ENCODE measurements at regions not wholly inside any gene's neighbourhood (a gene's known extent, or its start where the extent isn't known, plus 50 kb on each side); places are given as distances from the start of the nearest gene placed in this dataset.

GRCh38 chr4:165799384-165799815 lies 73.6 kb upstream of the TLL1 start:
- Histone ChIP-seq H4K20me1 (ENCODE audit: insufficient read depth, low read length, poor library complexity, severe bottlenecking) (no peaks in the 10 kb centered on the region), H3K27me3 (ENCODE audit: insufficient read depth, low read length, poor library complexity, severe bottlenecking) (no peaks in the 10 kb centered on the region), H3K4me3 (ENCODE audit: low read length, poor library complexity, severe bottlenecking) (no peak overlapping the region), H2AFZ (ENCODE audit: low read length) (no peak overlapping the region), H3K4me1 (ENCODE audit: insufficient read depth, low read length, poor library complexity, severe bottlenecking) (no peaks in the 10 kb centered on the region), H3F3A (ENCODE audit: low read depth) (no peaks in the 10 kb centered on the region), H3K9me2 (replicated peaks; ENCODE audit: low read depth, low read length) (no peaks in the 10 kb centered on the region), H3K4me2 (ENCODE audit: low read depth, low read length, poor library complexity, severe bottlenecking) (no peak overlapping the region), H3K9me3 (ENCODE audit: insufficient read depth, low read depth, low read length) (no peaks in the 10 kb centered on the region), H3K36me3 (ENCODE audit: insufficient read depth, low read length) (no peaks in the 10 kb centered on the region), H3K9ac (ENCODE audit: low read depth, low read length, poor library complexity, severe bottlenecking) (no peak overlapping the region), H3K79me2 (ENCODE audit: insufficient read depth, low read length) (no peaks in the 10 kb centered on the region)
- TF ChIP-seq CTCF (conservative IDR thresholded peaks at IDR 0.05; ENCODE audit: low read length) (no peak), EZH2phosphoT487 (IDR thresholded peaks at IDR 0.05; ENCODE audit: borderline replicate concordance) (no peak)

GRCh38 chr4:165802452-165802851 lies 70.6 kb upstream of the TLL1 start:
- H3K4me3 ChIP-seq (ENCODE audit: low read length, poor library complexity, severe bottlenecking) = no peak overlapping the region
- H3K27me3 ChIP-seq (ENCODE audit: insufficient read depth, low read length, poor library complexity, severe bottlenecking) = no peaks in the 10 kb centered on the region
- H3K79me2 ChIP-seq (ENCODE audit: insufficient read depth, low read length) = no peaks in the 10 kb centered on the region
- H3K9me3 ChIP-seq (ENCODE audit: insufficient read depth, low read depth, low read length) = no peaks in the 10 kb centered on the region
- no peaks in the 10 kb centered on the region for H3K9me2 ChIP-seq (replicated peaks; ENCODE audit: low read depth, low read length)
- H3K4me2 ChIP-seq (ENCODE audit: low read depth, low read length, poor library complexity, severe bottlenecking) = no peak overlapping the region
- TF ChIP-seq EZH2phosphoT487 (IDR thresholded peaks at IDR 0.05; ENCODE audit: borderline replicate concordance) (no peak), CTCF (conservative IDR thresholded peaks at IDR 0.05; ENCODE audit: low read length) (no peak)
- no peak overlapping the region for H3K9ac ChIP-seq (ENCODE audit: low read depth, low read length, poor library complexity, severe bottlenecking)
- no peaks in the 10 kb centered on the region for H3F3A ChIP-seq (ENCODE audit: low read depth)
- H3K4me1 ChIP-seq (ENCODE audit: insufficient read depth, low read length, poor library complexity, severe bottlenecking) = no peaks in the 10 kb centered on the region
- no peaks in the 10 kb centered on the region for H4K20me1 ChIP-seq (ENCODE audit: insufficient read depth, low read length, poor library complexity, severe bottlenecking)
- H3K36me3 ChIP-seq (ENCODE audit: insufficient read depth, low read length) = no peaks in the 10 kb centered on the region
- H2AFZ ChIP-seq (ENCODE audit: low read length) = no peak overlapping the region

- Histone ChIP-seq H3K4me1 (ENCODE audit: insufficient read depth, low read length, poor library complexity, severe bottlenecking) (no peaks in the 10 kb centered on the region), H3K79me2 (ENCODE audit: insufficient read depth, low read length) (no peaks in the 10 kb centered on the region), H3K9ac (ENCODE audit: low read depth, low read length, poor library complexity, severe bottlenecking) (no peak overlapping the region), H3K4me3 (ENCODE audit: low read length, poor library complexity, severe bottlenecking) (no peak overlapping the region), H3K4me2 (ENCODE audit: low read depth, low read length, poor library complexity, severe bottlenecking) (no peak overlapping the region), H4K20me1 (ENCODE audit: insufficient read depth, low read length, poor library complexity, severe bottlenecking) (no peaks in the 10 kb centered on the region), H3K9me2 (replicated peaks; ENCODE audit: low read depth, low read length) (no peaks in the 10 kb centered on the region), H3K36me3 (ENCODE audit: insufficient read depth, low read length) (no peaks in the 10 kb centered on the region), H3F3A (ENCODE audit: low read depth) (no peaks in the 10 kb centered on the region), H2AFZ (ENCODE audit: low read length) (no peak overlapping the region), H3K27me3 (ENCODE audit: insufficient read depth, low read length, poor library complexity, severe bottlenecking) (no peaks in the 10 kb centered on the region), H3K9me3 (ENCODE audit: insufficient read depth, low read depth, low read length) (no peaks in the 10 kb centered on the region)
- no peak for TF ChIP-seq CTCF (conservative IDR thresholded peaks at IDR 0.05; ENCODE audit: low read length)
- no peak for TF ChIP-seq EZH2phosphoT487 (IDR thresholded peaks at IDR 0.05; ENCODE audit: borderline replicate concordance)
Measured at GRCh38 chr4:165803005-165803404, 70.0 kb upstream of the TLL1 start.
